Activated CD4-positive, alpha-beta T cell treated with anti-CD3 and anti-CD28 coated beads for 36 hours (primary cell): ENCODE measurements at regions not wholly inside any gene's neighbourhood (a gene's known extent, or its start where the extent isn't known, plus 50 kb on each side); places are given as distances from the start of the nearest gene placed in this dataset.

Experiments used
- ATAC-seq: fragments of 200-7000 bp; cut with Tn5 transposase; one replicate; pipeline ENCODE4 v1.10.0; 2021; ENCODE audit warnings: mild to moderate bottlenecking, moderate library complexity
- CTCF ChIA-PET: fragments of 350-600 bp; sonication (Branson Sonifier 250); formaldehyde crosslinking; loops from one replicate; lab custom pipeline; 2021; ENCODE audit warnings: antibody characterized with exemption; lab: Charles Lee
- POLR2A ChIA-PET: fragments of 350-600 bp; sonication (Branson Sonifier 250); formaldehyde crosslinking; loops from one replicate; lab custom pipeline; 2021; ENCODE audit warnings: antibody characterized with exemption, inconsistent platforms; lab: Charles Lee
- DNase-seq: peaks from one replicate; pipeline ENCODE4 v3.0.0-alpha.2; 2020
- H3K27ac Mint-ChIP-seq: one replicate; pipeline ENCODE4 v1.8.0; 2021; ENCODE audit warnings: mixed read lengths
- H3K27me3 Mint-ChIP-seq: one replicate; pipeline ENCODE4 v1.8.0; 2021; ENCODE audit warnings: mixed read lengths
- H3K36me3 Mint-ChIP-seq: one replicate; pipeline ENCODE4 v1.8.0; 2021; ENCODE audit warnings: low read depth, mixed read lengths
- H3K4me1 Mint-ChIP-seq: one replicate; pipeline ENCODE4 v1.8.0; 2021; ENCODE audit warnings: mixed read lengths
- H3K4me3 Mint-ChIP-seq: one replicate; pipeline ENCODE4 v1.8.0; 2021; ENCODE audit warnings: mild to moderate bottlenecking, moderate library complexity, mixed read lengths
- H3K9me3 Mint-ChIP-seq: one replicate; pipeline ENCODE4 v1.8.0; 2021; ENCODE audit warnings: low read depth, mixed read lengths
- intact Hi-C, 2 experiments: fragments of 100-400 bp; cut with DNase I in 1 of 2; cut with micrococcal nuclease in 1 of 2; formaldehyde crosslinking; loops; one replicate each; pipeline versions ENCODE4 v1.14.2 to v1.15.1; 2022 to 2024; cut with DNase I, micrococcal nuclease

GRCh38 chr1:224496826-224497225 lies 62.2 kb upstream of the WDR26 start:
- ATAC-seq (no peak), DNase-seq (no peak)
- H3K27me3 Mint-ChIP-seq, result no peaks in the 10 kb centered on the region
- H3K4me3 Mint-ChIP-seq, result no peak overlapping the region
- ChIA-PET POLR2A (no interaction called here), CTCF (no interaction called here)
- peaks cover 5% of the 10 kb centered on the region for H3K9me3 Mint-ChIP-seq
- peak overlapping the region; percentile 47 for H3K27ac Mint-ChIP-seq
- intact Hi-C loops, result loop anchor here (5.0 to 10.0 kb wide), 6 partner anchors 115 to 950 kb away; partner anchors contain the start of genes DEGS1 (in 2 of the 2), CAPN2 (in 1 of the 2) and TP53BP2 (in 1 of the 2)
- peaks cover 3% of the 10 kb centered on the region for H3K36me3 Mint-ChIP-seq
- peaks cover 37% of the 10 kb centered on the region for H3K4me1 Mint-ChIP-seq

- H3K4me1 Mint-ChIP-seq, result peaks cover 42% of the 10 kb centered on the region
- intact Hi-C loops, result loop anchor here (2.0 to 10.0 kb wide), 7 partner anchors 63 to 949 kb away; partner anchors contain the start of genes DEGS1 (in 2 of the 2), CAPN2 (in 1 of the 2), TP53BP2 (in 1 of the 2) and WDR26 (in 1 of the 2)
Measured at GRCh38 chr1:224497714-224498573, 63.3 kb upstream of the WDR26 start.

GRCh38 chr1:224498574-224499170 lies 64.1 kb upstream of the WDR26 start:
- ATAC-seq (peak; percentile 34), DNase-seq (peak; percentile 51)
- H3K4me1 Mint-ChIP-seq, result peaks cover 49% of the 10 kb centered on the region
- H3K9me3 Mint-ChIP-seq, result peaks cover 5% of the 10 kb centered on the region
- H3K4me3 Mint-ChIP-seq, result peak overlapping the region; percentile 44
- intact Hi-C loops, result loop anchor here (2.0 to 10.0 kb wide), 7 partner anchors 64 to 949 kb away; partner anchors contain the start of genes DEGS1 (in 2 of the 2), CAPN2 (in 1 of the 2), TP53BP2 (in 1 of the 2) and WDR26 (in 1 of the 2)
- H3K27ac Mint-ChIP-seq, result peak overlapping the region; percentile 96
- H3K27me3 Mint-ChIP-seq, result no peaks in the 10 kb centered on the region
- H3K36me3 Mint-ChIP-seq, result peaks cover 3% of the 10 kb centered on the region
- ChIA-PET CTCF (interaction anchor here (0.7 to 1.9 kb wide), 7 partner anchors 9 to 370 kb away, joined by 3 to 12 read pairs (median 3); no protein-coding TSS in a partner anchor), POLR2A (interaction anchor here (0.6 to 1.6 kb wide), 8 partner anchors 10 to 492 kb away, joined by 3 to 6 read pairs (median 4); partner anchors contain the start of gene WDR26)

More at GRCh38 chr1:224497714-224498573, 63.3 kb upstream of the WDR26 start:
- peak; percentile 97 for ATAC-seq
- POLR2A ChIA-PET, result interaction anchor here (0.6 to 1.6 kb wide), 8 partner anchors 10 to 1282 kb away, joined by 3 to 6 read pairs (median 4); partner anchors contain the start of gene WDR26
- CTCF ChIA-PET, result interaction anchor here (0.6 to 1.9 kb wide), 5 partner anchors 9 to 428 kb away, joined by 3 to 12 read pairs (median 3); no protein-coding TSS in a partner anchor
- Mint-ChIP-seq H3K27me3 (no peaks in the 10 kb centered on the region), H3K27ac (peak overlapping the region; percentile 96), H3K4me3 (peak overlapping the region; percentile 44), H3K9me3 (peaks cover 5% of the 10 kb centered on the region), H3K36me3 (peaks cover 3% of the 10 kb centered on the region)
- peak; percentile 88 for DNase-seq

- POLR2A ChIA-PET, result interaction anchor here (0.6 kb wide), 1 partner anchor 10 kb away, joined by 3 read pairs; no protein-coding TSS in a partner anchor
- no peak for ATAC-seq
- peaks cover 3% of the 10 kb centered on the region for H3K36me3 Mint-ChIP-seq
- peaks cover 5% of the 10 kb centered on the region for H3K9me3 Mint-ChIP-seq
- H3K4me1 Mint-ChIP-seq, result peaks cover 54% of the 10 kb centered on the region
- peak overlapping the region; percentile 40 for H3K27ac Mint-ChIP-seq
- no peak overlapping the region for H3K4me3 Mint-ChIP-seq
- intact Hi-C loops, result loop anchor here (2.0 to 10.0 kb wide), 7 partner anchors 64 to 948 kb away; partner anchors contain the start of genes DEGS1 (in 2 of the 2), CAPN2 (in 1 of the 2), TP53BP2 (in 1 of the 2) and WDR26 (in 1 of the 2)
- DNase-seq, result no peak
- H3K27me3 Mint-ChIP-seq, result no peaks in the 10 kb centered on the region
- CTCF ChIA-PET, result interaction anchor here (0.7 to 1.9 kb wide), 6 partner anchors 10 to 369 kb away, joined by 3 to 12 read pairs (median 3); no protein-coding TSS in a partner anchor
Measured at GRCh38 chr1:224499204-224499603, 64.6 kb upstream of the WDR26 start.

- no peak for ATAC-seq
- Mint-ChIP-seq H3K4me3 (no peak overlapping the region), H3K27ac (peak overlapping the region; percentile 27), H3K4me1 (peaks cover 52% of the 10 kb centered on the region), H3K27me3 (no peaks in the 10 kb centered on the region), H3K9me3 (peaks cover 5% of the 10 kb centered on the region), H3K36me3 (peaks cover 3% of the 10 kb centered on the region)
- POLR2A ChIA-PET, result no interaction called here
- CTCF ChIA-PET, result no interaction called here
- intact Hi-C loops, result no loop called here
- peak; percentile 19 for DNase-seq
Measured at GRCh38 chr1:224500796-224501195, 66.2 kb upstream of the WDR26 start.

- intact Hi-C loops, result no loop called here
- Mint-ChIP-seq H3K27ac (no peak overlapping the region), H3K36me3 (peaks cover 3% of the 10 kb centered on the region), H3K9me3 (peaks cover 3% of the 10 kb centered on the region), H3K4me3 (no peak overlapping the region), H3K27me3 (no peaks in the 10 kb centered on the region), H3K4me1 (peaks cover 51% of the 10 kb centered on the region)
- ChIA-PET POLR2A (no interaction called here), CTCF (no interaction called here)
- DNase-seq (no peak), ATAC-seq (no peak)
Measured at GRCh38 chr1:224501836-224502235, 67.2 kb upstream of the WDR26 start.

- CTCF ChIA-PET, result interaction anchor here (0.6 to 1.3 kb wide), 3 partner anchors 11 to 15 kb away, joined by 3 to 7 read pairs (median 5); no protein-coding TSS in a partner anchor
- intact Hi-C loops, result no loop called here
Measured at GRCh38 chr1:224502459-224503160, 68.0 kb upstream of the WDR26 start.

GRCh38 chr1:224503161-224504118 lies 68.8 kb upstream of the WDR26 start:
- ChIA-PET POLR2A (no interaction called here), CTCF (interaction anchor here (0.6 to 1.3 kb wide), 4 partner anchors 10 to 16 kb away, joined by 3 to 7 read pairs (median 4); no protein-coding TSS in a partner anchor)
- Mint-ChIP-seq H3K27me3 (no peaks in the 10 kb centered on the region), H3K36me3 (no peaks in the 10 kb centered on the region), H3K4me3 (no peak overlapping the region), H3K27ac (peak overlapping the region; percentile 20), H3K4me1 (peaks cover 36% of the 10 kb centered on the region), H3K9me3 (no peaks in the 10 kb centered on the region)
- DNase-seq (peak; percentile 54), ATAC-seq (peak; percentile 52)
- intact Hi-C loops, result no loop called here

More at GRCh38 chr1:224502459-224503160, 68.0 kb upstream of the WDR26 start:
- Mint-ChIP-seq H3K4me3 (no peak overlapping the region), H3K27me3 (no peaks in the 10 kb centered on the region), H3K9me3 (no peaks in the 10 kb centered on the region), H3K27ac (no peak overlapping the region), H3K36me3 (no peaks in the 10 kb centered on the region), H3K4me1 (peaks cover 43% of the 10 kb centered on the region)
- no peak for DNase-seq
- no peak for ATAC-seq
- POLR2A ChIA-PET, result no interaction called here

- Mint-ChIP-seq H3K9me3 (no peaks in the 10 kb centered on the region), H3K36me3 (no peaks in the 10 kb centered on the region), H3K27me3 (no peaks in the 10 kb centered on the region), H3K4me1 (peaks cover 27% of the 10 kb centered on the region), H3K27ac (no peak overlapping the region), H3K4me3 (no peak overlapping the region)
- ATAC-seq (no peak), DNase-seq (no peak)
- ChIA-PET CTCF (interaction anchor here (1.2 to 1.8 kb wide), 2 partner anchors 9 to 10 kb away, joined by 3 to 7 read pairs; no protein-coding TSS in a partner anchor), POLR2A (no interaction called here)
- intact Hi-C loops, result no loop called here
Measured at GRCh38 chr1:224504297-224505041, 69.9 kb upstream of the WDR26 start.
